HG03045 (cell line): ENCODE measurements at regions not wholly inside any gene's neighbourhood (a gene's known extent, or its start where the extent isn't known, plus 50 kb on each side); places are given as distances from the start of the nearest gene placed in this dataset.
"Not testable (repeated sequence)": the region's sequence is repeated elsewhere in the genome, so short reads cannot be mapped to it uniquely, and the experiment has no call there.

Experiments used
- ATAC-seq: cut with Tn5 transposase; IDR thresholded peaks from one replicate; pipeline ENCODE4 v1.9.1; 2021; ENCODE audit warnings: mild to moderate bottlenecking, moderate library complexity; ENCODE audit not compliant: unreplicated experiment

- ATAC-seq = no peak
Measured at GRCh38 chr1:94769551-94769950, 50.6 kb upstream of the SLC44A3 start.

GRCh38 chr1:94768036-94768435 lies 52.1 kb upstream of the SLC44A3 start:
- no peak for ATAC-seq

GRCh38 chr1:94765958-94766357 lies 54.2 kb upstream of the SLC44A3 start:
- no peak for ATAC-seq

GRCh38 chr1:94759188-94759587 lies 61.0 kb upstream of the SLC44A3 start:
- ATAC-seq = no peak

- no peak for ATAC-seq
Measured at GRCh38 chr1:94757931-94758330, 62.2 kb upstream of the SLC44A3 start.

GRCh38 chr1:94755675-94756074 lies 64.5 kb upstream of the SLC44A3 start:
- ATAC-seq = no peak

- ATAC-seq = not testable (repeated sequence)
Measured at GRCh38 chr1:94755016-94755415, 65.1 kb upstream of the SLC44A3 start.

- no peak for ATAC-seq
Measured at GRCh38 chr1:94754570-94754969, 65.6 kb upstream of the SLC44A3 start.

- no peak for ATAC-seq
Measured at GRCh38 chr1:94754095-94754494, 66.1 kb upstream of the SLC44A3 start.

GRCh38 chr1:94753171-94753972 lies 66.8 kb upstream of the SLC44A3 start:
- ATAC-seq = no peak

- not testable (repeated sequence) for ATAC-seq
Measured at GRCh38 chr1:94751483-94751882, 68.7 kb upstream of the SLC44A3 start.

- ATAC-seq = no peak
Measured at GRCh38 chr1:94746635-94747525, 73.3 kb upstream of the SLC44A3 start.

GRCh38 chr1:94745742-94746141 lies 74.4 kb upstream of the SLC44A3 start:
- no peak for ATAC-seq

- ATAC-seq = no peak
Measured at GRCh38 chr1:94743862-94744261, 76.3 kb upstream of the SLC44A3 start.

- ATAC-seq = no peak
Measured at GRCh38 chr1:94741996-94742395, 78.2 kb upstream of the SLC44A3 start.

- no peak for ATAC-seq
Measured at GRCh38 chr1:94741510-94741909, 78.6 kb upstream of the SLC44A3 start.

- ATAC-seq = no peak
Measured at GRCh38 chr1:94739521-94740061, 80.6 kb upstream of the SLC44A3 start.

GRCh38 chr1:94738371-94738770 lies 81.8 kb upstream of the SLC44A3 start:
- no peak for ATAC-seq

- no peak for ATAC-seq
Measured at GRCh38 chr1:94737124-94737998, 82.8 kb upstream of the SLC44A3 start.

- no peak for ATAC-seq
Measured at GRCh38 chr1:94736549-94736948, 83.6 kb upstream of the SLC44A3 start.

- no peak for ATAC-seq
Measured at GRCh38 chr1:94736073-94736472, 84.1 kb upstream of the SLC44A3 start.
